ENCODE measurements at regions not wholly inside any gene's neighbourhood (a gene's known extent, or its start where the extent isn't known, plus 50 kb on each side); places are given as distances from the start of the nearest gene placed in this dataset.
"Not testable (repeated sequence)": the region's sequence is repeated elsewhere in the genome, so short reads cannot be mapped to it uniquely, and the experiment has no call there.

- FAIRE-seq (no peak), DNase-seq (ENCODE audit: low spot score in 2 of 2) (no peak)
These were observed 549.5 kb upstream of the OLFM3 start for GRCh38 chr1:102546251-102546650.

DNA sequence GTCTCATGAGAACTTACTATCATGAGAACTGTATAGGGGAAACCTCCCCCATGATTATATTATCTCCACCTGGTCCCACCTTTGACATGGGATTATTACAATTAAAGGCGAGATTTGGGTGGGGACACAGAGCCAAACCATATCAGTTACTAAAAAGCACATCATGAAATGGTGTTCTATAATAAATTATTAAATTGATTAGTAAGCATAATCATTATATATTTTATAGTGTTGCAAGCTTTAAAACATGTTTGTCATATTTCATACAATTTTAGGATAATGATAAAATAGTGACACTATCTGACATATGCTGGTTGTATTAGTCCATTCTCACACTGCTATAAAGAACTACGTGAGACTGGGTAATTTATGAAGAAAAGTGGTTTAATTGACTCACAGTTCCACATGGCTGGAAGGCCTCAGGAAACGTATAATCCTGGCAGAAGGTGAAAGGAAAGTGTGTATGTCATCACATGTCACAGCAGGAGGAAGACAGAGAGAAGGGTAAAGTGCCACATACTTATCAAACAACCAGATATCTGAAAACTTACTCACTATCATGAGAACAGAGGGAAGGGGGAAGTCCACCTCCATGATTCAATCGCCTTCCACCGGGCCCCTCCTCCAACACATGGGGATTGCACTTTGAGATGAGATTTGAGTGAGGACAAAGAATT is 539.2 kb upstream of the OLFM3 start:
- DNase-seq (ENCODE audit: low spot score in 2 of 2) = no peak
- no peak for FAIRE-seq

- FAIRE-seq (no peak), DNase-seq (ENCODE audit: low spot score in 2 of 2) (no peak)
These were observed 534.3 kb upstream of the OLFM3 start for GRCh38 chr1:102531036-102531435.

GRCh38 chr1:102529446-102529845 is 532.7 kb upstream of the OLFM3 start:
- DNase-seq (ENCODE audit: low spot score in 2 of 2) = no peak
- no peak for FAIRE-seq

GRCh38 chr1:102500758-102501157 is 504.0 kb upstream of the OLFM3 start:
- FAIRE-seq (no peak), DNase-seq (ENCODE audit: low spot score in 2 of 2) (no peak)

DNA sequence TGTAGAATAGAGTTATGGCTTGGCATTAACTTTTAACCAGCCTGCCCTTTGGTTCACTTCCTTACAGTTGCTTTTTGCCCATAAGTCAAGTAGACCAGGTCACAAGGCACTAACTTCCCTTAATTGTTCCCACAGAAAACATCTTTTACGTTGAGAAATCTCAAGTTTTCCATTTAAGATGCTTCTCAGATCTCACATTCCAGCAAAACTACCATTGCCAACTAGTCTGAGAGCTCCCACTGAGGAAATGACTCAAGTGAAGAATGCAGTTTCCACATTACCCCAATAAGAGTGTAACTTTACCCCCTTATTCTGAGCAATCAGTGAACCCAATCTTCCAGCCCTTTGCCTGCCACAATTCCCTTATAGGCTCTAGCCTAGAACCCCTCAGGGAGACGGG is 502.2 kb upstream of the OLFM3 start:
- DNase-seq (ENCODE audit: low spot score in 2 of 2) (no peak), FAIRE-seq (no peak)

DNA sequence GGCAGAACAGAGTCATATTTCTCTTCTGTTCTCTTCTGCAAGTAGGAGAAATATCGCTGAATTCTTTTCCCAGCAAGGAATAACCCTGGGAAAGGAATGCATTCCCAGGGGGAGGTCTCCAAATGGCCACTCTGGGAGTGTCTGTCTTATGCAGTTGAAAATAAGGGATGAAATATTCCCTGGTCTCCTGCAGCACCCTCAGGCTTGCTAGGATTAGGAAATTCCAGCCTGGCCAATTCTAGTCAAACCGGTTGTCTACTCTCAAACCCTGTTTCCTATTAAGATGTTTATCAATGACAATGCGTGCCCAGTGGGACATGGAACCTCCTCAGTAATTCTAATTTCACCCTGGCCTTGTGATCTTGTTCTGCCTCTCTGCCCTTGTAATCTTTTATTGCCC is 501.1 kb upstream of the OLFM3 start:
- DNase-seq (ENCODE audit: low spot score in 2 of 2); FAIRE-seq: not testable (repeated sequence)

- FAIRE-seq (no peak), DNase-seq (ENCODE audit: low spot score in 2 of 2) (no peak)
These were observed 475.8 kb upstream of the OLFM3 start for GRCh38 chr1:102472520-102472919.

GRCh38 chr1:102470767-102471166 is 474.0 kb upstream of the OLFM3 start:
- FAIRE-seq (no peak), DNase-seq (ENCODE audit: low spot score in 2 of 2) (no peak)

DNA sequence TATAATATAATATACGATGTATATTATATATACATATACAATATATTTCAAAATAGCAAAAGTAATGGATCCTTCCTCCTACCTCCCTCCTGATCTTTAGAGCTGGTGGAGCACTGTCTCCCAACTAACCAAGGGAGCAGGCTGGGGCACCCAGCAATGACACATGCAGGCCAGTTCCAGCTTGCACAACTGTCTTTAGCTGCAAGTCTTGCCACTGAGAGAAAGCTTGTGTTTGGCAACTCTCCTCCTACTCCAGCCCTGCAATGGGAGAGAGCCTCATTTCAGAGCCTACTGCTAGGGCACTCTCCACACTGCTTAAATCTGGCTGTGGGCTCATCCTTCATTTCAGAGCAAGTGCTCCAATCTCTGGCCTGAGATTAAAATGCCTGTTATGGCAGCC is 469.8 kb upstream of the OLFM3 start:
- no peak for FAIRE-seq
- no peak for DNase-seq (ENCODE audit: low spot score in 2 of 2)

DNA sequence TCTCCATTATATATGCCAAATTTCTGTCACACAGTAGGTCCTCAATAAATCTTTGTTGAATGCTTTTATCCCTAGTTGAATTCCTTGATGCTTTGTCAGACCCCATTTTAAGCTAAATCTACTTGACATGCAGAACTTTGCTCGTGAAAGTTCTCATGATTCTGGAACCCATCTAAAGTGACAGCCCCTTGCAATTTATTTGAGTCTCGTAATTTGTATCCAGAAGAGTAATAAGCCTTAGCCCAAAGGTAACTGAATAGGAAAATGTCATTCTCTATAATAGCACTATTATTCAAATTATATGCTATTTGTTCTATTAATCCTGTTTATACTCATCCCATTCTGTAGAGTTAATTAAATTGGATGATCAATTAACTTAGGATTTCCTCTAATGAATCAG is 466.6 kb upstream of the OLFM3 start:
- no peak for FAIRE-seq
- no peak for DNase-seq (ENCODE audit: low spot score in 2 of 2)

DNA sequence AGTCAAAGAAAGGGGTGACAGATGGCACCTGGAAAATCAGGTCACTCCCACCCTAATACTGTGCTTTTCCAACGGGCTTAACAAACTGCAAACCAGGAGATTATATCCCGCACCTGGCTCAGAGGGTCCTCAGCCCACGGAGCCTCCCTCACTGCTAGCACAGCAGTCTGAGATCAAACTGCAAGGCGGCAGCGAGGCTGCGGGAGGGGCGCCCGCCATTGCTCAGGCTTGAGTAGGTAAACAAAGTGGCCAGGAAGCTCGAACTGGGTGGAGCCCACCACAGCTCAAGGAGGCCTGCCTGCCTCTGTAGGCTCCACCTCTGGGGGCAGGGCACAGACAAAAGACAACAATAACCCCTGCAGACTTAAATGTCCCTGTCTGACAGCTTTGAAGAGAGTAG is 445.6 kb upstream of the OLFM3 start:
- not testable (repeated sequence) for DNase-seq (ENCODE audit: low spot score in 2 of 2); FAIRE-seq

GRCh38 chr1:102435483-102435882 is 438.8 kb upstream of the OLFM3 start:
- FAIRE-seq (no peak), DNase-seq (ENCODE audit: low spot score in 2 of 2) (no peak)

DNA sequence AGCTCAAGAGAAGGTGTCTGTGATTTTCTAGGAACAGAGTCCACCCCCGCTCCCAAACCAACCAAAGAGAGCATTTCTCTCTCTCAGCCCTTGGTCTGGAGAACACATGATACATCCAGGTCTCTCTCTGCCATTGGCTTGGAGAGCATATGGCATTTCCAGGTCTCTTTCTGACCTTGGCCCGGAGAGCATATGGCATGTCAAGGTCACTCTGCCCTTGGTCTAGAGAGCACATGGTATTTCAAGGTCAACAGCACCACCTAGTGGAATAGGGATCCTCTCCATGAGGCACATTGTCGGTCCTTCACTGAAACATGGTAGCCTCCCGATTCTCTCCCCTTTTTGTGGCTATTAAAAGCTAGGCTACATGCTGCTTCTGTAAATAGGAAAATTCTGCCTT is 437.7 kb upstream of the OLFM3 start:
- DNase-seq (ENCODE audit: low spot score in 2 of 2) (no peak), FAIRE-seq (no peak)

- DNase-seq (ENCODE audit: low spot score in 2 of 2) (no peak), FAIRE-seq (no peak)
These were observed 434.5 kb upstream of the OLFM3 start for GRCh38 chr1:102431253-102431652.

GRCh38 chr1:102420034-102420433 is 423.3 kb upstream of the OLFM3 start:
- no peak for FAIRE-seq
- DNase-seq (ENCODE audit: low spot score in 2 of 2) = no peak

Data from frontal cortex (tissue), 3 donors.